ENCODE measurements at regions not wholly inside any gene's neighbourhood (a gene's known extent, or its start where the extent isn't known, plus 50 kb on each side); places are given as distances from the start of the nearest gene placed in this dataset.
A peak's percentile ranks its signal among the peaks of the same experiment; 100 is the strongest.

GRCh38 chr5:135199919-135200318, 165.9 kb upstream of the PITX1 start:
- DNase-seq = no peak

DNA sequence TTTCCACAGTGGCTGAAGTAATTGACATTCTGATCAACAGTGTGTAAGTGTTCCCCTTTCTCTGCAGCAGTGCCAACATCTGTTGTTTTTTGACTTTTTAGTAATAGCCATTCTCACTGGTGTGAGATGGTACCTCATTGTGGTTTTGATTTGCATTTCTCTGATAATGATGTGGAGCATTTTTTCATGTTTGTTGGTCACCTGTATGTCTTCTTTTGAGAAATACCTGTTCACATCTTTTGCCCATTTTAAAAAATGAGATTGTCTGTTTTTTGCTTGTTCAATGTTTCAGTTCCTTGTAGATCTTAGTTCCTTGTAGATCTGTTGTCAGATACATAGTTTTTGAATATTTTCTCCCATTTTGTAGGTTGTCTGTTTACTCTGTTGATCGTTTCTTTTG, 162.5 kb upstream of the PITX1 start:
- DNase-seq = no peak

GRCh38 chr5:135195270-135195608, 161.2 kb upstream of the PITX1 start:
- DNase-seq = no peak

GRCh38 chr5:135194573-135195269, 160.7 kb upstream of the PITX1 start:
- no peak for DNase-seq

GRCh38 chr5:135194126-135194488, 160.1 kb upstream of the PITX1 start:
- no peak for DNase-seq

DNA sequence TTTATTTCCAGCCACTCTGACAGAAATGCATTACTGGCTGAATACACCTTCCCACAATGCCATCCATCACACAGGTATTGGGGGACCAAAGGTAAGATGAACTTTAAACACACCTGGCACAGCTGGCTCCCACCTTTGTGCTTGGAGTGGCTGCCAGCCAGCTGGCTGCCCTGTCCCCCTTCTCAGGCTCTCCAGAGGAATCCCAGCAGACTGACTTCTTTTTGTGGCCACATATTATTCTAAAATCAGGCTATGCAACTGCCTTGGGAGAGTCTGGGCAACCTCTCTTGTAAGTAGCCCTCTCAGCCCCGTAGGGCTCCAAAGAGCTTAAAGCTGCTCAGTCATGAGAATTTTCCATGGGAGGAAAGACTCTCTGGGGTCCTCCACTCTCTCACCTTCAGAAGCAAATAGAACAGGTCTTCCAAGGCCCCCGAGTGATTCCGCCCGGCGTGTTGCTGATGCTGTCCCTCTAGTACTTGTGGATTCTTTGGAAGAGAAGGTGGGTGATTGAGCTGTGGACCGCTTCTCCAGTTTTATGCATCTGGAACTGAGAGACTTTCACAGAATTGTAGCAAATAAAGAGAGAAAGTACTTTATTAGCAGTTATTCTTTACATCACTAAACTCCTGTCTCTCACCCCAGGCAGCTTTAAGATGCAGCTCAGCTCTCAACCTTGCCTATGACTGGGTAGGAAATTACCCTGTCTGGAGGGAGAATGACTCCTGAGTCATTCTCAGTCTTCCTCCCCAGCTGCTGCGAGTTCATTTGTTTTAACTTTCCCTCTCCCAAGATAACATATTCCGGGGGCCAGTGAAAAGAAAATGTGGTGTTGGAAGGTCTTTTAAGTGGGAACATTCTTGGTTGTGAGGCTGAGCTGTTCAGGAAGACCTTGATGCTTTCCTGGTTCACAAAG, 159.4 kb upstream of the PITX1 start:
- no peak for DNase-seq

- DNase-seq = no peak
Observed at GRCh38 chr5:135192351-135192750, 158.3 kb upstream of the PITX1 start.

GRCh38 chr5:135191084-135191826, 157.2 kb upstream of the PITX1 start:
- peak; percentile 39 for DNase-seq

DNA sequence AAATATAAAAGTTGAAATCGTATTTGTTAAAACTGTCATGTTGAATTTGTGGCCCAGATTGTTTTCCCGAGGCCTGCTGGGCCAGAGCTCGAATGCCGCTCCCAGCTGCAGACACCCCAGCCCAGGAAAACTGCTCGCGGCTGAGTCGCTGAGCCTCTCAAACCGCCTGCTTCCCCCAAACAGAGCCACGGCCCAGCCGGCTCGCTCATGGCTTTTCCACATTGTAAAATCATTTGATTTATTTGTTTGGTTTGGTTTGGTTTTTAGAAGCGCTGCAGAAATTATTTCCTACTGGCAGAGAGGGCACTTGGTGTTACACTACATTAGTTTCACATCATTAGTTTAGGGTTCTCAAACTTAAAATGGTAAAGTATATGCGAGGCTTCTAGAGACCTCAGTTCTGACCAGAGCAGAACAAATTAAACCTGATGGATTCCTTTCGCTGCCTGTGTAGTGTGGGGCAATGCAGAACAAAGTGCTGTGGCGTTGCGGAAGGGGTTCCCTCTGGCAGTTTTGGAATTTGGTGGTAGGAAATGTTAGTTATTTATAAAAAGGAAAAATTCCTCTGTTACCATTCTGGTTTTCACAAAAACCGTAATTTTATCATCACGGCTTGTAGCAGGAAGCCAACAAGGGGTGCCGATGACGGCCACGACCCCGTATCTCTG, 156.5 kb upstream of the PITX1 start:
- DNase-seq = no peak

DNA sequence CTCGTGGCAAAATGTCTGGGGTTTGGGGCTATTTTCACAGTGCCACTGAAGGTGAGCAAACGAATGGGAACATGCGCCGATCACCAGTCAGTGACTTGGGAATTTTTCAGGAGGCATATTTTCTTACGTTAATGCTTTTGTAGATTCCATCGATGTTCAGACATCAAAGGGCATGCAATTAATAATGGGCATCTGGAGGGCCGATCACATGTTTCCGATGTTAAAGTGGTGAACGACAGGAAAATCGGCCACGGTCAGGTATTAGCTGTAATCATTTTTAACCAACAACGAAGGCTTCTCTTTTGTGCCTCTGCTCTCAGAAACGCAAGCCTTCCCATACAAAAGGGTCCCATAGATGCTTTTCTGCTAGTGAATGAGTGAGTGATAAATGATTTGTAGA, 155.0 kb upstream of the PITX1 start:
- DNase-seq = no peak

DNA sequence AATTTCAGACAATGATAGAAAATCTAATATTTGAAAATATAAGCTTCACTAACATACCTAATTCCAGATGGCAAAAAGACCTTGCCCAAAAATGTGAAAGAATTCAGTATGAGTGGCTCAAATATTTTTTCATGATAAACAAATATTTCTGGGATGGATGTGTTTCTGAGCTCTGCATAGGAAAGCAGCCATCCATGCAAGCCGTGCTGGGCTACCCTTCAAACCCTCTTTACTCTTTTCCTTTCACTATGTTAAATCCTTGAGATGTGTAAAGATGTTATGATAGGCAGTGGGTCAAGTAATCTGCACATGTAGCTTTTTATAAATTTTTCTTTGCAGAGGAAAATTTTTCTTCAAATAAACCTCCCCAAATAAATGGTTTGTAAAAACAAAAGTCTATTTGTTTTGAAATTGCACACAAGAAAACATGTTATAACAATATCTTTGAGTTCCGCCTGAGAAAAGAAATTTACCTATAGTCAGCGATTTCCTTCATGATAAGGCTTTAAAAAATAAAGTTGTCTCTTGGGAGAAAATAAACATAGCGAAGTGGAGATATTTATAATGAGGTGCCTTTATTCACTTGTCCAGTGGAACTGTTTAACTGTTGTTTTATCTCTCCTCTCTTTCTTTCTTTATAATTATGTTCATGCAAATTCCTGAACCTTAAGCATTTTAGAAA, 154.3 kb upstream of the PITX1 start:
- no peak for DNase-seq

DNA sequence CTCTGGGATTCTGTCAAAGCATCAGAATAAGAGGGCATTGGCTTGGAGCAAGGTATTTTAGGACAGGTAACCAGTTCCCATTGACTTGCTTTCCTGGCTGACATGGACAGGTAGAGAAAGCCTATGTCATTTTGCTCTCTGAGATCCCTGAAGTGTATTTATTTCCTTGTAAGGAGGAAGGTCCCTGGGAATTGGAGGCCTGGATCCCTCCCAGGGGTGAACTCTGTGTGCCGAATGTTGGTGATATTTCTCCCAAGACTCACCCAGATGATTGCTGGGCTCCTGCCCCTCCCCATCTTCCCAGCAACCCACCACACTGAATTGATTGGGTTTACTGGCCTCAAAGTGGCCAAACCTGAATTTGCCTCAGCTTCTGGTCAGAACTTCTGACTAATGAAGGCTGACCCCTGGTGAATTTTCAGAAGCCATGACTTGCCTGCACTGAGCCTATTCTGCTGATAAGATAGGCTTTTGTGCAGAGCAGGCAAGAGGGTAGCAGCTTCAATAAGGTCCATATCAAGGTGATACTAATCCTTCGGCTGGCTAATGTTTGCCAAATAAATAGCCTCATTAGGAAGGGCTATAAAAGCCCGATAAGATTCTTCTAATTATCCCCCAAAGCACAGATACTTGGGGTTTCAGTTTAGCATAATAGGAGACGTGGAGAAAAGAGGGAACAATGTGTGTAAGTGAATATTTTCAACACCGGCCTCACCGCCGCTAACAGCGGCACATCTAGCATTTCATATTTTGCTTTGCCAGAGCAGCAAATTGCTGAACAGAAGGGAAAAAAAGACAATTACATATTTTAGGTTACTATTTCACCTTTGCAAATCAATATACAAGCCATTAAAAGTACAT, 152.9 kb upstream of the PITX1 start:
- no peak for DNase-seq

GRCh38 chr5:135185481-135186065, 151.5 kb upstream of the PITX1 start:
- no peak for DNase-seq

- DNase-seq = no peak
Observed at GRCh38 chr5:135184646-135185045, 150.6 kb upstream of the PITX1 start.

GRCh38 chr5:135183464-135183863, 149.4 kb upstream of the PITX1 start:
- no peak for DNase-seq

GRCh38 chr5:135182675-135183074, 148.6 kb upstream of the PITX1 start:
- no peak for DNase-seq

DNA sequence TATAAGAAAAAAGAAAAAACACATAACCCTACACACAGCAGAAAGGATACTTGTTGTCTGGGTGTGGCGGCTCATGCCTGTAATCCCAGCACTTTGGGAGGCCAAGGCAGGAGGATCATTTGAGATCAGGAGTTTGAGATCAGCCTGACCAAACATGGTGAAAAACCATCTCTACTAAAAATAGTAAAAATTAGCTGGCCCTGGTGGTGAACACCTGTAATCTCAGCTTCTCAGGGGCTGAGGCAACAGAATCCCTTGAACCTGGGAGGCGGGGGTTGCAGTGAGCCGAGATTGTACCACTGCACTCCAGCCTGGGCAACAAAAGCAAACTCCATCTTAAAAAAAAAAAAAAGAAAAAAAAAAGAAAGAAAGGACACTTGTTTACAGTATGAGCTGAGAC, 147.6 kb upstream of the PITX1 start:
- DNase-seq = no peak

- no peak for DNase-seq
Observed at GRCh38 chr5:135179308-135179980, 145.4 kb upstream of the PITX1 start.

DNA sequence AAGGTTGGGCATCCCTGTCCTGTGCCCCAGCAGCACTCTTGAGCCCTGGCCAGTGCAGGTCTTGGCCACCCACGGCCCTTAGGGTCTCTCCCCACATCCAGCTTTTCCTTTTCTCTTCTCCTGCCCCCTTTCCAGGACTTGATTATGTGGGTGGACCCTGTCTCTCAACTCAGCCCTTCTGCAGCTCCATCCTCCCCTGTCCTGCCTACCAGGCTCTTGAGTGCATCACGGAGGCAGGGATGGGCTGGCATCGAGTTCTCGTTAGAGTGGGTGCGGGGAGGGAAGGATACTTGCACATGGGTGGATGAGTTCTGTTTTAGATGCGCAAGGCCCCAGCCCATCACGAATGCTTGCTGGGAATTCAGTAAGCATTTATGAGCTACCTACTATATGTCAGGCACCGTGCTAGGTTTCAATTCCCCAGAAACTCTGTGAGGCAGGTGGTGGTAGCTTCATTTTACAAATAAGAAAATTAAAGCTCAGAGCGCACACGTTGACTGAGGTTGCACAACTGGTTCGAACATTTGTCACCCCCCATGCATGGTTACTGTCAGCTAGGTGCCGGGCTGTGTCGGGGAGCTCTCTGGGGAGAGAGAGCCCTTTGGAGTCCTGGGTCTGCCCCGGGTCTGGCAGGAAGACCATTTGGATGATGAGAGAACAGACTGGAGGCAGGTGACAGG, 144.6 kb upstream of the PITX1 start:
- DNase-seq = no peak

DNA sequence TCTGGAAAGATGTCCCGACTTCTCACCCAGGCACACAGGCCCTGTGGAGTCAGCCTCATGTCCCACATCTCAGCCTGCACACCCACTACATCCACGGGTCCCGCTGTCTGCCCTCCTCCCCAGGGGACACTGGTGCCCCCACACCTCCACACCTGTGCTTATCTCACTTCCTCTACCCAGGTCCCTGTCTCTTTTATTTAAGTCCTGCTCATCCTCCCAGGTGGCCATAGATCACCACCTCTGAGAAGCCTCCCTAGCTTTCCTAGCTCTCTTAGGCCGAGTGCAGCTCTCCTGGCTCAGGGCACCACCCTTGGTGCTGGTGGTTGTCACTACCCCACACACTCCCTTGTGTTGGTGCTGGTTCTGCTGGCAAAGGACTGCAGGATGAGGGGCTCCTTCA, 143.6 kb upstream of the PITX1 start:
- no peak for DNase-seq

All from effector CD8-positive, alpha-beta T cell (primary cell).